MM.1S (cell line): ENCODE measurements at regions not wholly inside any gene's neighbourhood (a gene's known extent, or its start where the extent isn't known, plus 50 kb on each side); places are given as distances from the start of the nearest gene placed in this dataset.

Source experiments
- CTCF ChIP-seq: fragments of 300-600 bp; sonication (generic); IDR thresholded peaks from 2 replicates; pipeline ENCODE4 v1.5.1; 2016; ENCODE audit warnings: antibody characterized with exemption, low read length, mixed read lengths
- EZH2 ChIP-seq: fragments of 300-600 bp; sonication (generic); optimal IDR thresholded peaks from 2 replicates; pipeline ENCODE3; 2017; ENCODE audit warnings: low read depth, mild to moderate bottlenecking, antibody characterized with exemption, low read length, mixed read lengths
- EZH2phosphoT487 ChIP-seq: fragments of 300-600 bp; sonication (generic); IDR thresholded peaks from 2 replicates; pipeline ENCODE4 v1.6.1; 2018; ENCODE audit warnings: antibody characterized with exemption, low read length

- TF ChIP-seq CTCF (no peak), EZH2 (no peak), EZH2phosphoT487 (no peak)
Measured at GRCh38 chr5:175060257-175060656, 335.9 kb downstream of the MSX2 start.
